Neuron (in vitro differentiated cells): ENCODE measurements at regions not wholly inside any gene's neighbourhood (a gene's known extent, or its start where the extent isn't known, plus 50 kb on each side); places are given as distances from the start of the nearest gene placed in this dataset.

Experiments used
- H2AFZ ChIP-seq: one replicate; pipeline ENCODE4 v1.6.1; 2013; ENCODE audit warnings: low read depth, mild to moderate bottlenecking, inconsistent platforms, low read length, moderate library complexity
- H3K27me3 ChIP-seq: one replicate; pipeline ENCODE4 v1.6.1; 2013; ENCODE audit warnings: low read length; ENCODE audit not compliant: insufficient read depth
- H3K36me3 ChIP-seq: one replicate; pipeline ENCODE4 v1.6.1; 2013; ENCODE audit warnings: low read length; ENCODE audit not compliant: insufficient read depth
- H3K4me1 ChIP-seq: one replicate; pipeline ENCODE4 v1.6.1; 2013; ENCODE audit warnings: low read length; ENCODE audit not compliant: insufficient read depth
- H3K4me3 ChIP-seq: 2 replicates; pipeline ENCODE4 v1.5.1; 2013; ENCODE audit warnings: mild to moderate bottlenecking, low read length, moderate library complexity
- H3K9me3 ChIP-seq: one replicate; pipeline ENCODE4 v1.6.1; 2013; ENCODE audit warnings: low read length

DNA sequence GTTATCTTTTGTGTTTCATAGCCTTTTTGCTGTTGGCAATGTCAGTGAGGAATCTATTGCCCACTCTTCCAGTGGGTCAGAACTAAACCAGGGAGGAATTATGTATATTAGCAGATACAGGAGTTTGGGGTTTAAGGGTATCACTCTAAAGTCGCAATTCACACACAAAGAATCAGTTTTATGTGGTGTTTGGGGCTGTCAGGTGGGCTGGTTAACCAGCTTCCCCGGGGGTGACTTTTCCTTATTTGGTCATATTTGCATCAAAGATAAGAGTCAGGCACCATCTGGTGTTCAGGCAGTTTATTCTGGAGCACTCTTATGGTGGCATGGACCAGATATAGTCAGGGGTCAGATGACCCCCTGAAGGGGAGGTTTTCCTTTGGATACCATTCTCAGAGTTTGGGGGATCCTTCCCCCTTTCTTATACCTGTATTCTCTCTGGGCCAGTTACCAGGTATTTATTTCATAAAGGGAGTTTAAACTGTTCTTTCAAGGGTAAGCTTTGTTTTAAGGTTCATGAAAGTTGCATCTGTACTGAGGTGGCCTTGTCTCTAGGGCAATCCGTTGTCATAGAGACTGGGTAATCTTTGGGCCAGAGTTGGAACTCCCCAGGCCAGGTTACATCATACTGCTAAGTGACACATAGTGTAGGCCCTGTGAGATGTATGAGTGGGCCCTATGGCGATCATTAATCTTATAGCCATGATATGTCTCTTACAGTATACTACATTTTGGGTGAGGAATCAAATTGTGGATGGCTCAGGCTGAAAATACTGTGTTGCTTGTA lies 148.2 kb downstream of the RWDD3 start:
- H3K9me3 ChIP-seq = no peaks in the 10 kb centered on the region
- no peak overlapping the region for H2AFZ ChIP-seq
- H3K4me1 ChIP-seq = peaks cover 11% of the 10 kb centered on the region
- H3K36me3 ChIP-seq = no peaks in the 10 kb centered on the region
- no peak overlapping the region for H3K4me3 ChIP-seq
- H3K27me3 ChIP-seq = no peaks in the 10 kb centered on the region

DNA sequence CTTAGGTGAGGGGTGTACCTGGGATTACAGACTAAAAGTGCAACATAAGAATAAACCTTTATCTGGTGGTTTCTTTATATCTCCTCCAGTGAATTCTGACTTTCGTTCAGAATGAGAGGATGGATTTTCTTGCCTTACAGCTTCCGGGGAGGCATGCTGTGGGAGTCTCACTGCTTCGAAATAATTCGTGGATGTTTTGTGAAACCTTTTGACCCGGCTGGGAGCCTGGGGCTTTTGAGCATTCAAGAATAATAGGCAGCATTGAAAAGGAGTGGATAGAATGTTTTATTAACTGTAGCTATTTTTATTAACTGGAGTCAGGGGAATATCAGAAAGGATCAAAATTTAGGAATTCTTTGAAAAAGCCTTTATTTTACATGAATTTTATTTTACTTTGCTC lies 149.1 kb downstream of the RWDD3 start:
- Histone ChIP-seq H3K27me3 (no peaks in the 10 kb centered on the region), H3K9me3 (no peaks in the 10 kb centered on the region), H3K4me1 (peaks cover 11% of the 10 kb centered on the region), H3K36me3 (no peaks in the 10 kb centered on the region), H2AFZ (no peak overlapping the region), H3K4me3 (no peak overlapping the region)

DNA sequence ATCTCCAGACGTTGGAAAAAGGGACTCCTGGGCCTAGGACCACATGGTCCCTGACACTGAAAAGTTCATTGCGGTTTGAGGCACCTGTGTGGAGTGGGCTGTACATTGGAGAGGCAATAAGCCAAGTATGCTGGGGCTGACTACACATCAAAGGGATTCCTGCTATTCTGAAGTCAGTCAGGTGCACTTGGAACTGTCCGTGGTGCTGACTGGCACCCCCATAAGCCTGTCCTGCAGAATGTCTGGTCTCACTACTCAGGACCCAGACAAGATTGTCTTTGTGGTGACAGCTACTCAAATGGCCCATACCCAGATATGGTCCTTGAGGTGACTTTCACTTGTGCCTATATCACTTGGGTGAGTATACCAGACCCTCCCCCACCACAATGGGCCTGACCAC lies 150.6 kb downstream of the RWDD3 start:
- H3K9me3 ChIP-seq = no peaks in the 10 kb centered on the region
- no peaks in the 10 kb centered on the region for H3K27me3 ChIP-seq
- no peak overlapping the region for H2AFZ ChIP-seq
- peaks cover 11% of the 10 kb centered on the region for H3K4me1 ChIP-seq
- no peaks in the 10 kb centered on the region for H3K36me3 ChIP-seq
- H3K4me3 ChIP-seq = no peak overlapping the region

DNA sequence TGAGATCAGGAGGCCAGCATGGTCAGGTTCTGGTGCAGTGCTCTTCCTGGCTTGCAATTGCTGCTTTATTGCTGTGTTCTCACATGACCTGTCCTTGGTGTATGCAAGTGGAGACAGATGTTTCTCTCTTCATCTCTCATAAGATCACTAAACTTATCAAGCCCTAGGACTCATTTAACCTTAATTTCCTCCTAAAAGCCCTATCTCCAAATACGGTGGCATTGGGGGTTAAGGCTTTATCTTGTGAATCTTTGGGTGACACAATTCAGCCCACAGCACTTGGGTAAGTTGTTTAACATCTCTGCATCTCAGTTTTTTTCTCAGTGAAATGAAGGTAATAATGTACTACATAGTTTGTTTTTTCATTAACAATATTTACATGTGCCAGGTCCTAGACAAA lies 152.4 kb downstream of the RWDD3 start:
- Histone ChIP-seq H3K4me1 (peaks cover 8% of the 10 kb centered on the region), H3K36me3 (no peaks in the 10 kb centered on the region), H3K27me3 (no peaks in the 10 kb centered on the region), H3K4me3 (no peak overlapping the region), H2AFZ (no peak overlapping the region), H3K9me3 (no peaks in the 10 kb centered on the region)

DNA sequence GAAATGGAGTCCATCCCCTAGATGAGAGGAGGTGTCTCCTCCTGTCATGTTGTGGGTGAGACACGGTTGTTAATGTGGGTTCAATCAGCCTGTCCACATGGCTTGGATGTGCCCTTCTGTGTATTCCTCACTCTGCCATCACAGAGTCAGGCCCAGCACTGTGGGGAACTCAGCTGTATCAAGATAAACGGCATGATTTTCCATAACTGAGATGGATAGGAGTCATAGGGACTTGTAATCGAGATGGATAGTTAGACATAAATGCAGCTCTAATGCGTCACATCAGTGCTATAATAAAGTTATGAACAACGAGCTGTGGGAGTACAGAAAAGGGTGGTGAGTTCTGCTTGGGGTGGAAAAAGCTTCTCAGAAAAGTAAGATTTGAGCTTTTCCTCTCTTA lies 152.9 kb downstream of the RWDD3 start:
- Histone ChIP-seq H3K4me3 (no peak overlapping the region), H3K27me3 (no peaks in the 10 kb centered on the region), H2AFZ (no peak overlapping the region), H3K36me3 (no peaks in the 10 kb centered on the region), H3K4me1 (peaks cover 8% of the 10 kb centered on the region), H3K9me3 (no peaks in the 10 kb centered on the region)

DNA sequence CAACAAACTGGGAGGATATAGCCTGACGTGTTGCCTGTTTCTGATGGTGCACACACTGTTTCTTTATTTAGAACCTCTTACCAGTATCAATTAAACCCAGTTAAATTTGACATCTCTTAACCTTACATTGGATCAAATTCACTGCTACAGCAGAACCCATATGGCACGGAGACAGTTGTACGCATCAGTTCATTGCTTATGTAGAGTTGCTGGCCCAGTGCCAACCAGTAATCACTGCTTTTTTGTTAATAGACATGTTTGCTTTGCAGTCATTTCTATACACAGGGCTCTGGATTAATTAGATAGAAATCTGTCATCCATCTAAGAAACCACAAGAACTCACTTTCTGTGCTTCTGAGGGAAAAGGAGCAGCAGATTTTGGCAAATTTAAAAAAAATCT lies 154.0 kb downstream of the RWDD3 start:
- Histone ChIP-seq H3K4me1 (peaks cover 2% of the 10 kb centered on the region), H3K36me3 (no peaks in the 10 kb centered on the region), H2AFZ (no peak overlapping the region), H3K9me3 (no peaks in the 10 kb centered on the region), H3K4me3 (no peak overlapping the region), H3K27me3 (no peaks in the 10 kb centered on the region)

DNA sequence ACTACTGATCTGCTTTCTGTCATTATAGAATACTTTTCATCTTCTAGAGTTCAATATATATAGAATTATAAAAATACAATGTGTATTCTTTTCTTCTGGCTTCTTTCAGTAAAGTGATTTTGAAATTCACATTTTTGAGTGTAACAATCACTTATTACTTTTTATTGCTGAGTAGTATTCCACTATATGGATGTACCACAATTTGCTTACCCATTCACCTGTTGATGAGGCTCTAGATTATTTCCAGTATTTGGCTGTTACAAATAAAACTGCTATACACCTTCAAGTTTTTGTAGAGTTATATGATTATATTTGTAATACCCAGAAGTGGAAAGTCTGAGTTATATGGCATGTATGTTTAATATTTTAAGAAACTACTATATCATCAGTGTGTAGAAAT lies 159.4 kb downstream of the RWDD3 start:
- Histone ChIP-seq H3K4me1 (no peaks in the 10 kb centered on the region), H3K36me3 (no peaks in the 10 kb centered on the region), H3K27me3 (no peaks in the 10 kb centered on the region), H2AFZ (no peak overlapping the region), H3K9me3 (no peaks in the 10 kb centered on the region), H3K4me3 (no peak overlapping the region)

DNA sequence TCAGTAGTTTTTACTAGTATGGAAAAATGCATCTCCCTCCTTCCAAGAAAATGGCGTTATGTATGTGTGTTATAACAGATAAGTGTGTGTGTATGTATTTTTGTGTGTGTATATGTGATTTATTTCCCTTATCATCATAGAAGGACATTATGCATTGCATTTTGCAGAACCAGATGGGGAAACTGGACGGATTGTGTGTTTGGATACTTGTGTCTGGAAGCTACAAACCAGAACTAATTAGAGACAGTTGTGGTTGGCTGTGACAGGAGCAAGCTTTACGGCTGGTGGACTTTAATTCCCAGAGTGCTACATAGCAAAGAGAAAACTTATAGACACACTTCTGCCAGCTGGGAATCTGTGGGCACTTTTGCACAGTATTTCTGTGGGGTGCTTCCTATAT lies 162.5 kb downstream of the RWDD3 start:
- Histone ChIP-seq H3K4me1 (no peaks in the 10 kb centered on the region), H2AFZ (no peak overlapping the region), H3K36me3 (no peaks in the 10 kb centered on the region), H3K9me3 (peaks cover 2% of the 10 kb centered on the region), H3K27me3 (no peaks in the 10 kb centered on the region), H3K4me3 (no peak overlapping the region)

DNA sequence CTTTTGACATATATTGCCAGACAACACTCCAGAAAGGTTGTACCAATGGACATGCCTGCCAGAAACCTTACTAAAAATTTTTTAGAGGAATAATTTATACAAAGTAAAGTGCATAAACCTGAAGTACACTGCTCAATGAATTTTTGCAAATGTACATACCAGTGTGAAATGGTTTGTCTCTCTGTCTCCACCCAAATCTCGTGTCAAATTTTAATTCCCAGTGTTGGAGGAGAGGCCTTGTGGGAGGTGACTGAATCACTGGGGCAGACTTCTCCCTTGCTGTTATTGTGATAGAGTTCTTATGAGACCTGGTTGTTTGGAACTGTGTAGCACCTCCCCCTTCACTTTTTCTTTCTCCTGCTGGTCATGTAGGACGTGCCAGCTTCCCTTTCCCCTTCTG lies 168.8 kb downstream of the RWDD3 start:
- Histone ChIP-seq H3K36me3 (no peaks in the 10 kb centered on the region), H3K9me3 (peaks cover 5% of the 10 kb centered on the region), H3K4me1 (peaks cover 8% of the 10 kb centered on the region), H3K4me3 (no peak overlapping the region), H2AFZ (no peak overlapping the region), H3K27me3 (no peaks in the 10 kb centered on the region)

DNA sequence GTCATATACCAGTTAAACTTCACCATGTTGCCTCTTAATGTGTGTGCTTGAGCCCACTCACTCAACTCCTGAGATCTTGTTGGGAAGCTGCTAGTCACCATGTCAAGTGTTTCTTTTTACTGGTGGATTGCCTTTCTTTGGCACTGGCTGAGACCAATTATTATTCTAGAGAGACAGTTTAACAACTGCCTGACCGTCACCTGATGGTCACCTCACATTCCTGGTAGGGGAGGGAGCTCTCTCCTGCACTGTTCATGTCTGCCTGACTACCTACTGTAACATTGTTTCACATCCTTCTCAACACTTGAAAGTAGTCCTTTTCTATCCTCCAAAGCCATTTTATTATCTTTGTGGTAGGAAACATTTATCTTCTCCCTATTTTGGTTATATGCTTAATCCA lies 172.3 kb downstream of the RWDD3 start:
- Histone ChIP-seq H2AFZ (no peak overlapping the region), H3K36me3 (no peaks in the 10 kb centered on the region), H3K27me3 (no peaks in the 10 kb centered on the region), H3K4me1 (peaks cover 27% of the 10 kb centered on the region), H3K9me3 (peaks cover 3% of the 10 kb centered on the region), H3K4me3 (no peak overlapping the region)

DNA sequence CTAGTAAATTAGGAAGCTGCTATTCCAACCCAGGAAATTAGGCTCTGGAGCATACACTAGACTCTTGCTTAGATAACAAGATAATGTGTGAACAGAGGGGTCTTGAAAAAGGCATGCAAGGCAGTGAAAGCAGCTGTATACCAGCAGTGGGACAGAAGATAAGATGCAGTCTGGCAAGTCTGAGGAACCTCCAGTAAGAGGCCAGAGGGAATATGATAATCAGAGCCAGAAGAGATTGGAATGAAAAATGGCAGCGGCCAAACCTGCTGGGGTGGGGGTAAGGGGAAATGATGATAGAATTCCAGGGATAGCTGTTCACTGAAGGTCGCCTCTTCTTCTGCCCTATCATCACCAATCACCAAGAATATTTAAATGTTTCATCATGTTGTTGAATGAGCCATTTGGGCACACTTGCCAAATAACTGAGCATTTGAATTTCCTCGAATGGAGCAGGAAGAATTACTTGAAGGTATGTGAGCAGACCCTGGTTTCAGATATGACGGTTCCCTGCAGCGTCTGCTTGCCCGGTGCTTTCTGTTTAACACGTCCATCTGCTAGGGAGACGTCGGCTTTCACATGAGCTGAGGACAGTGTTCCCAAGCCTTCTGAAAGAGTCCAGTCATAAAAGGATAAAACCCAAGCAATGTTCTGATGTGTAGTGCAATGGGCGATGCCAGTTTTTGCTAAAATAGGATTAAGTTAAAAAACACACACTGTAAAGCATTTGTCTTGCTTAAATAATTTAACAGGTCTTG lies 173.3 kb downstream of the RWDD3 start:
- Histone ChIP-seq H3K4me3 (no peak overlapping the region), H2AFZ (peak overlapping the region; percentile 46), H3K36me3 (no peaks in the 10 kb centered on the region), H3K4me1 (peaks cover 27% of the 10 kb centered on the region), H3K27me3 (no peaks in the 10 kb centered on the region), H3K9me3 (peaks cover 3% of the 10 kb centered on the region)

DNA sequence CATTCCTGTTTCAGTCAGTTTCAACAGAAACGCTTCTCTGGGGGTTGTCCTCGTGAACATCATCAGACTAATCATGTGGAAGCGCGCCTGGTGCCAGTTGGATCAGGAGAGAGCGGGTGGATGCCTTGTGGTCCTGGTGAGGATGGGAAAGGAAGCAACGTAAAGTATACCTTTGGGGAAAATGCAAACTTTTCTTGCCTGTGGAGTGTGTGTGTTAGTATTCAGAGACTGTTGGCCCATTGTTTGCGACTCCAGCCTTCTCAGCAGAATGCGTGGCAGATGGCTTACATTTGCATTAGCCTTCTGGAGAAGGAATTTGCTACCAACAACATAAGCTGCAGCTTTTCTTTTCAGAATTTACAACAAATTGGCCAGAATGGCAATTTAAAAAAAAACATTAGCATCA lies 173.9 kb downstream of the RWDD3 start:
- Histone ChIP-seq H3K4me3 (no peak overlapping the region), H3K36me3 (no peaks in the 10 kb centered on the region), H3K4me1 (peaks cover 27% of the 10 kb centered on the region), H2AFZ (peak overlapping the region; percentile 46), H3K9me3 (peaks cover 3% of the 10 kb centered on the region), H3K27me3 (no peaks in the 10 kb centered on the region)

DNA sequence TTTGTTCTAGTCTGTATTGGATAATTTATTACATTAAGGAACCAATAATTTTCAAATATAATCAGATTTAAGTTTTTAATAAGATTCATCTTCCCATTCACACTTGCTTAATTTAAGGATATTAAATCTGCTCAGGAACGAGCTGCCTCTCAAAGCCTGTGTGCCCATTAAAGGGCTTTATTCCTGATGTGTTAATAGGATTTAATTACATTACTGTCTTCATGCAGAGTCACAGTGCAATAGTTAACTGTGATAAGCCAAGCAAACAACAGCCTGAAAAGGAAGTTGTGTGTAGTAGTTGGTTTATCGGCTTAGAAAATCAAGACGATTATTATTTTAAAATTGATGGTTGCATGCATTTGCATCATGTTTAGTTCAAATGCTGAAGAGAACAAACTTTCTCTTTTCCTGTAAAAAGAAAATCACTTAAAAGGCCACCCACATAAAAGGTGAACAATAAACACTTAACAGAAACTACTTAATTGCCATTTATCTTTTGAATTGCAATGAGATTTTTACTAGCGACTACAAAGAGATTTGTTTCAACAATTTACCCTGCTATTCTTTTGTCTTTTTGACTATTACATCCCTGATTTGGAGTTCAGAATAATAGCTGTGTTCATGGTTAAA lies 174.6 kb downstream of the RWDD3 start:
- H3K36me3 ChIP-seq = no peaks in the 10 kb centered on the region
- peaks cover 3% of the 10 kb centered on the region for H3K9me3 ChIP-seq
- peak overlapping the region; percentile 41 for H2AFZ ChIP-seq
- H3K4me1 ChIP-seq = peaks cover 27% of the 10 kb centered on the region
- no peaks in the 10 kb centered on the region for H3K27me3 ChIP-seq
- no peak overlapping the region for H3K4me3 ChIP-seq
